ENCODE measurements at regions not wholly inside any gene's neighbourhood (a gene's known extent, or its start where the extent isn't known, plus 50 kb on each side); places are given as distances from the start of the nearest gene placed in this dataset.
A peak's percentile ranks its signal among the peaks of the same experiment; 100 is the strongest.

DNA sequence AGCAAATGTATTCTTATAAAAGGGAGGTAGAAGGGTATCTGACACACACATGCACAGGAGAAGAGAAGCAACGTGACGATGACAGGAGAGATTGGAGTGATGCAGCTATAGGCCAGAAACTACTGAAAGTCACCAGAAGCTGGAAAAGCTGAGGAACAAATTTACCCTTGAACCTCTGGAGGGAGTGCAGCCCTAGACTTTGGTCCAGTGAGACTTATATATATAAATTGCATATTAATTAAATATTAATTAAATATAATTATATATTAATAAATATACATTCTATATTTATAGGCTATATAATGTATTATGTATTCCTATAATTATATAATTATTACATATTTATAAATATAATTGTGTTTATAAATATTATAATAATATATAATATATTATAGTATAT is 96.5 kb upstream of the LMCD1 start:
- H3K27me3 ChIP-seq = no peaks in the 10 kb centered on the region
- H3K4me1 ChIP-seq = no peaks in the 10 kb centered on the region
- intact Hi-C loops (cut with DNase I; ENCODE audit: low total_unique reads) = no loop called here
- no peak for DNase-seq
- TF ChIP-seq, protein P1, sequence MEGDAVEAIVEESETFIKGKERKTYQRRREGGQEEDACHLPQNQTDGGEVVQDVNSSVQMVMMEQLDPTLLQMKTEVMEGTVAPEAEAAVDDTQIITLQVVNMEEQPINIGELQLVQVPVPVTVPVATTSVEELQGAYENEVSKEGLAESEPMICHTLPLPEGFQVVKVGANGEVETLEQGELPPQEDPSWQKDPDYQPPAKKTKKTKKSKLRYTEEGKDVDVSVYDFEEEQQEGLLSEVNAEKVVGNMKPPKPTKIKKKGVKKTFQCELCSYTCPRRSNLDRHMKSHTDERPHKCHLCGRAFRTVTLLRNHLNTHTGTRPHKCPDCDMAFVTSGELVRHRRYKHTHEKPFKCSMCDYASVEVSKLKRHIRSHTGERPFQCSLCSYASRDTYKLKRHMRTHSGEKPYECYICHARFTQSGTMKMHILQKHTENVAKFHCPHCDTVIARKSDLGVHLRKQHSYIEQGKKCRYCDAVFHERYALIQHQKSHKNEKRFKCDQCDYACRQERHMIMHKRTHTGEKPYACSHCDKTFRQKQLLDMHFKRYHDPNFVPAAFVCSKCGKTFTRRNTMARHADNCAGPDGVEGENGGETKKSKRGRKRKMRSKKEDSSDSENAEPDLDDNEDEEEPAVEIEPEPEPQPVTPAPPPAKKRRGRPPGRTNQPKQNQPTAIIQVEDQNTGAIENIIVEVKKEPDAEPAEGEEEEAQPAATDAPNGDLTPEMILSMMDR (IDR thresholded peaks at IDR 0.05) = no peak
- peaks cover 0 to 9% (median 0%) of the 10 kb centered on the region in 3 donors for H3K9me3 ChIP-seq
- H3K27ac ChIP-seq = no peak overlapping the region
- no peaks in the 10 kb centered on the region for H3K36me3 ChIP-seq
- no peak overlapping the region for H3K4me3 ChIP-seq

DNA sequence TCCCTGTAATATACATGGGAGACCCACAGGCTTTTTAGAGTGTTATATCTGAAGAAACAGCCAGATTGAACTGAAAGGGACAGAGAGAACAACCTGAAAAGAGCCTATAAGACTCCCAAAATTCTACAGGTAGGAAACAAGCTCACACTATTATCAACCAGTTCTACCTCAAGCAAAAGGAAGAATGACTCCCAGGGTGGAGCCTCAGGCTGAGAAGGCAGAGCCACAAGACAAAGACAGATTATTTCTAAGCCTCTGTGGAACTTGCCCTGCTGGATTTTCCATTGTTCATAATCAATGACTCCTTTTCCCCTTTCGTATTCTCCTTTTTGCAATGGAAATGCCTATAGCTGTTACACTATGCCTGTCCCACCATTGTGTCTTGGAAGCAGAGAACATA is 95.1 kb upstream of the LMCD1 start:
- H3K27ac ChIP-seq = no peak overlapping the region
- no peaks in the 10 kb centered on the region for H3K4me1 ChIP-seq
- TF ChIP-seq, protein P1 (IDR thresholded peaks at IDR 0.05) = no peak
- H3K36me3 ChIP-seq = no peaks in the 10 kb centered on the region
- H3K4me3 ChIP-seq = no peak overlapping the region
- H3K27me3 ChIP-seq = no peaks in the 10 kb centered on the region
- intact Hi-C loops (cut with DNase I; ENCODE audit: low total_unique reads) = no loop called here
- H3K9me3 ChIP-seq = peaks cover 0 to 9% (median 0%) of the 10 kb centered on the region in 3 donors
- no peak for DNase-seq

DNA sequence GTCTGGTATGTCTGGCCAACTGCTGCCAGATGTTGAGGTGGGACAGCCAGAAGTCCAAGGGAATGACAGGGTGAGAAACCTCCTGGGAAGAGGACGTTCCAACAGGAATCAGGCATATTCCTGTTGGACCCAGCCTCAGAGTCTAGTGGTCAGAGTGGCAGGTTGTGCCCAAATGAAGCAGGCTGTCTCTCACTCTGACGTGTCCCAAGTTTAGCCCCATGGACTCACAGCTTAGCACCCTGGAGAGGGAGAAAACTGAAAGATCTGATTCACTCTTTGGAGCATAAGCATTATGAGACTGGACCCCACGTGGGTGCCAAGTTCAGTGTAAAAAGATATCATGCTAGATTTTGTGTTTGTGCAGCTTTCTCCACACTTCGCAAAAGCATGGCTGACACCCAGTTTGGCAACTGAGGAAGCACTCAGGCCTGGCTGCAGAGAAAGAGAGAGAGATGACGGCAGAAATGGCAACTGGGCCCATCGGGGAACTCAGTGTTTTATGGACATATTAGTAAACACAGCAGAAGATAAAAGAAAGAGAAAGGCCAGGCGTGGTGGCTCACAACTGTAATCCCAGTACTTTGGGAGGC is 88.2 kb upstream of the LMCD1 start:
- no peaks in the 10 kb centered on the region for H3K9me3 ChIP-seq
- no peaks in the 10 kb centered on the region for H3K4me1 ChIP-seq
- H3K4me3 ChIP-seq = no peak overlapping the region
- peak in 1 of 2 donors; percentile 25 for DNase-seq
- no peaks in the 10 kb centered on the region for H3K27me3 ChIP-seq
- intact Hi-C loops (cut with DNase I; ENCODE audit: low total_unique reads) = loop anchor here (10.0 kb wide), 1 partner anchor 89 kb away; no protein-coding TSS in a partner anchor
- H3K36me3 ChIP-seq = no peaks in the 10 kb centered on the region
- TF ChIP-seq, protein P1 (IDR thresholded peaks at IDR 0.05) = no peak
- no peak overlapping the region for H3K27ac ChIP-seq

DNA sequence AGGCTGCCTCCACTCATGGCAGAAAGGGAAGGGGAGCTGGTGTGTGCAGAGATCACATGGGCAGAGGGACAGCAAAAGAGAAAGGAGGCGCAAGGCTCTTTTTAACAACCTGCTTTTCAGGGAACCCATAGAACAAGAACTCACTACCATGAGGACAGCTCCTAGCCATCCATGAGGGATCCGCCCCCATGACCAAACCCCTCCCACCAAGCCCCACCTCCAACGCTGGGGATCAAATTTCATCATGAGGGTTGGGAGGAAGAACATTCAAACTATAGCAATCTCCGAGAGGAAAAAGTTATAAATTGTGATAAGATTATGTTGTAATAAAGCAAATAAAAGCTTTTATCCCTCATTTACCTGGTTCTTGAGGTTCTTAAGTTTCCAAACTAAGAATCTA is 84.7 kb upstream of the LMCD1 start:
- H3K4me1 ChIP-seq = no peaks in the 10 kb centered on the region
- TF ChIP-seq, protein P1 (IDR thresholded peaks at IDR 0.05) = no peak
- H3K27me3 ChIP-seq = no peaks in the 10 kb centered on the region
- intact Hi-C loops (cut with DNase I; ENCODE audit: low total_unique reads) = loop anchor here (10.0 kb wide), 1 partner anchor 92 kb away; no protein-coding TSS in a partner anchor
- DNase-seq = no peak
- H3K4me3 ChIP-seq = no peak overlapping the region
- H3K9me3 ChIP-seq = no peaks in the 10 kb centered on the region
- no peaks in the 10 kb centered on the region for H3K36me3 ChIP-seq
- no peak overlapping the region for H3K27ac ChIP-seq

DNA sequence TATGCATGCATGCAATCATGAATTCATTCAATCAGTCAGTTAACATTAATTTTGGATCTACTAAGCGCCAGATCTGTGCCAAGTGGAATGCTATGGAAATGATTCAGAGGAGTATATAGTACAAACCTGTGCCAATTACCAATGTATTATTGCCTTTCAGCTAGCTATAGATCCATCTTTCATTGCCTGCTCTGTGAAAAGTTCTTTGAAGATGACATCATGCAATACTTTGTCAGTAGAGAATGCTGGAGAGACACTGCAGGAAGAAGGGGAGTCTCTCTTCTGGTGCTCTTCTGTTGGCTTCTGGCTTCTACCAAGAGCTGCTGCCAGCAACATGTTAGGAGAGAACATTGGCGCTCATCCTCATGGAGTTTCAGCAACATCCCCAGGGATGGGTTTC is 81.0 kb upstream of the LMCD1 start:
- Histone ChIP-seq H3K36me3 (no peaks in the 10 kb centered on the region), H3K4me3 (no peak overlapping the region), H3K9me3 (peaks cover 0 to 14% (median 13%) of the 10 kb centered on the region in 3 donors), H3K27me3 (no peaks in the 10 kb centered on the region), H3K27ac (no peak overlapping the region), H3K4me1 (no peaks in the 10 kb centered on the region)
- no peak for DNase-seq
- TF ChIP-seq, protein P1 (IDR thresholded peaks at IDR 0.05) = no peak
- intact Hi-C loops (cut with DNase I; ENCODE audit: low total_unique reads) = no loop called here

DNA sequence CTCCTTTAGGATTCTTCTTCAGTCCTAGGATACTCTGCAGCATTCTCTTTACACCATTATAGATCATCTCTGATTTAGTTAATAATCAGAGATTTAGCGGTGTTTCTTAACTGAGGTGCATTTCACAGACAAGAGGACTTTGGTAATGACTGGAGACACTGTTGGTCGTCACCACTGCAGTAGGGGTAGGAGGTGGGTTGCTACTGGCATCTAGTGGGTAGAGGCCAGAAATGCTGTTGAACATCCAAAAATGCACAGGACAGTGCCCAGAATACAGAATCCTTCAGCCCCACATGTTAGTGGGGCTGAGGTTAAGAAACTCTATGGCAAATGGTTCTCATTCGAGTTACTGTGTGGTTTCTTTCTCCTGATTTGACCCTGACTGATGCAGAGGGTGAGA is 80.4 kb upstream of the LMCD1 start:
- Histone ChIP-seq H3K4me3 (no peak overlapping the region), H3K36me3 (no peaks in the 10 kb centered on the region), H3K4me1 (no peaks in the 10 kb centered on the region), H3K9me3 (peaks cover 0 to 14% (median 13%) of the 10 kb centered on the region in 3 donors), H3K27ac (no peak overlapping the region), H3K27me3 (no peaks in the 10 kb centered on the region)
- intact Hi-C loops (cut with DNase I; ENCODE audit: low total_unique reads) = no loop called here
- no peak for DNase-seq
- TF ChIP-seq, protein P1 (IDR thresholded peaks at IDR 0.05) = no peak
